ENCODE measurements at regions not wholly inside any gene's neighbourhood (a gene's known extent, or its start where the extent isn't known, plus 50 kb on each side); places are given as distances from the start of the nearest gene placed in this dataset.
"Not testable (repeated sequence)": the region's sequence is repeated elsewhere in the genome, so short reads cannot be mapped to it uniquely, and the experiment has no call there.

DNA sequence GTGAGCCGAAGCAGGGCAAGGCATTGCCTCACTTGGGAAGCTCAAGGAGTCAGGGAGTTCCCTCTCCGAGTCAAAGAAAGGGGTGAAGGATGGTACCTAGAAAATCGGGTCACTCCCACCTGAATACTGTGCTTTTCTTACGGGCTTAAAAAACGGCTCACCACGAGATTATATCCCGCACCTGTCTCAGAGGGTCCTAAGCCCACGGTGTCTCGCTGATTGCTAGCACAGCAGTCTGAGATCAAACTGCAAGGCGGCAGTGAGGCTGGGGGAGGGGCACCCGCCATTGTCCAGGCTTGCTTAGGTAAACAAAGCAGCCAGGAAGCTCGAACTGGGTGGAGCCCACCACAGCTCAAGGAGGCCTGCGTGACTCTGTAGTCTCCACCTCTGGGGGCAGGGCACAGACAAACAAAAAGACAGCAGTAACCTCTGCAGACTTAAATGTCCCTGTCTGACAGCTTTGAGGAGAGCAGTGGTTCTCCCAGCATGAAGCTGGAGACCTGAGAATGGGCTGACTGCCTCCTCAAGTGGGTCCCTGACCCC is 254.7 kb downstream of the FOXD4L6 start:
- not testable (repeated sequence) for TF ChIP-seq POLR2AphosphoS5, POLR2A (IDR thresholded peaks at IDR 0.05)
- TF ChIP-seq, protein P1, sequence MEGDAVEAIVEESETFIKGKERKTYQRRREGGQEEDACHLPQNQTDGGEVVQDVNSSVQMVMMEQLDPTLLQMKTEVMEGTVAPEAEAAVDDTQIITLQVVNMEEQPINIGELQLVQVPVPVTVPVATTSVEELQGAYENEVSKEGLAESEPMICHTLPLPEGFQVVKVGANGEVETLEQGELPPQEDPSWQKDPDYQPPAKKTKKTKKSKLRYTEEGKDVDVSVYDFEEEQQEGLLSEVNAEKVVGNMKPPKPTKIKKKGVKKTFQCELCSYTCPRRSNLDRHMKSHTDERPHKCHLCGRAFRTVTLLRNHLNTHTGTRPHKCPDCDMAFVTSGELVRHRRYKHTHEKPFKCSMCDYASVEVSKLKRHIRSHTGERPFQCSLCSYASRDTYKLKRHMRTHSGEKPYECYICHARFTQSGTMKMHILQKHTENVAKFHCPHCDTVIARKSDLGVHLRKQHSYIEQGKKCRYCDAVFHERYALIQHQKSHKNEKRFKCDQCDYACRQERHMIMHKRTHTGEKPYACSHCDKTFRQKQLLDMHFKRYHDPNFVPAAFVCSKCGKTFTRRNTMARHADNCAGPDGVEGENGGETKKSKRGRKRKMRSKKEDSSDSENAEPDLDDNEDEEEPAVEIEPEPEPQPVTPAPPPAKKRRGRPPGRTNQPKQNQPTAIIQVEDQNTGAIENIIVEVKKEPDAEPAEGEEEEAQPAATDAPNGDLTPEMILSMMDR (IDR thresholded peaks at IDR 0.05 in 8 of 11, conservative IDR thresholded peaks at IDR 0.05 in 3 of 11), result not testable (repeated sequence)

All from spleen (tissue), 7 donors.